PFSK-1 (cell line): ENCODE measurements at regions not wholly inside any gene's neighbourhood (a gene's known extent, or its start where the extent isn't known, plus 50 kb on each side); places are given as distances from the start of the nearest gene placed in this dataset.

Source experiments
- POLR2AphosphoS5 ChIP-seq: IDR thresholded peaks from 2 replicates; pipeline ENCODE4 v1.6.1; 2012; ENCODE audit warnings: low read depth, mild to moderate bottlenecking, control low read depth, low read length, moderate library complexity
- SIN3A ChIP-seq: IDR thresholded peaks from 2 replicates; pipeline ENCODE4 v1.6.1; 2012; ENCODE audit warnings: mild to moderate bottlenecking, low read length, moderate library complexity, borderline replicate concordance; ENCODE audit not compliant: insufficient read depth
- TF ChIP-seq, protein P1 (sequence below), 2 experiments: IDR thresholded peaks; 2 replicates each; pipeline versions ENCODE4 v1.6.1 to v1.8.0; 2011 to 2012; ENCODE audit warnings: low read depth in 2 of 2, low read length in 2 of 2, control low read depth in 1 of 2, inconsistent platforms in 1 of 2, mild to moderate bottlenecking in 1 of 2, moderate library complexity in 1 of 2; ENCODE audit not compliant: insufficient read depth in 1 of 2

DNA sequence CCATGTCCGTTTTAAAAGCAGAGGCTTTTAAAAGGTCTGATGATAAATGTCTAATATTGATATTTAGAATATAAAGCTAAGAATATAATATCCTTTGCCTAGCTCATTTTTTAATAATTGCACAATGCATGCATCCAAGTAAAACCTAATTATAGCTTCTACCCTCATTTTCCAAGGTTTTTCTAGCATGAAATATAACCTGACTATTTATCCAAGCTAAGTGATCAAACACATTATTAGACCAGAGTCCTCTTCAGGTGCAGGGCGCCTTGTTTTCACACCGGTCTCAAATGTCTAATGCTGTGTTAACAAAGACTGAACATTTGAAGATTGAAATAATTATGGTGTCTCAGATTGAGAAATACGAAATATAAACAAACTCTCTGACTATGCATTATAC is 648.9 kb upstream of the CXADR start:
- TF ChIP-seq, protein P1, sequence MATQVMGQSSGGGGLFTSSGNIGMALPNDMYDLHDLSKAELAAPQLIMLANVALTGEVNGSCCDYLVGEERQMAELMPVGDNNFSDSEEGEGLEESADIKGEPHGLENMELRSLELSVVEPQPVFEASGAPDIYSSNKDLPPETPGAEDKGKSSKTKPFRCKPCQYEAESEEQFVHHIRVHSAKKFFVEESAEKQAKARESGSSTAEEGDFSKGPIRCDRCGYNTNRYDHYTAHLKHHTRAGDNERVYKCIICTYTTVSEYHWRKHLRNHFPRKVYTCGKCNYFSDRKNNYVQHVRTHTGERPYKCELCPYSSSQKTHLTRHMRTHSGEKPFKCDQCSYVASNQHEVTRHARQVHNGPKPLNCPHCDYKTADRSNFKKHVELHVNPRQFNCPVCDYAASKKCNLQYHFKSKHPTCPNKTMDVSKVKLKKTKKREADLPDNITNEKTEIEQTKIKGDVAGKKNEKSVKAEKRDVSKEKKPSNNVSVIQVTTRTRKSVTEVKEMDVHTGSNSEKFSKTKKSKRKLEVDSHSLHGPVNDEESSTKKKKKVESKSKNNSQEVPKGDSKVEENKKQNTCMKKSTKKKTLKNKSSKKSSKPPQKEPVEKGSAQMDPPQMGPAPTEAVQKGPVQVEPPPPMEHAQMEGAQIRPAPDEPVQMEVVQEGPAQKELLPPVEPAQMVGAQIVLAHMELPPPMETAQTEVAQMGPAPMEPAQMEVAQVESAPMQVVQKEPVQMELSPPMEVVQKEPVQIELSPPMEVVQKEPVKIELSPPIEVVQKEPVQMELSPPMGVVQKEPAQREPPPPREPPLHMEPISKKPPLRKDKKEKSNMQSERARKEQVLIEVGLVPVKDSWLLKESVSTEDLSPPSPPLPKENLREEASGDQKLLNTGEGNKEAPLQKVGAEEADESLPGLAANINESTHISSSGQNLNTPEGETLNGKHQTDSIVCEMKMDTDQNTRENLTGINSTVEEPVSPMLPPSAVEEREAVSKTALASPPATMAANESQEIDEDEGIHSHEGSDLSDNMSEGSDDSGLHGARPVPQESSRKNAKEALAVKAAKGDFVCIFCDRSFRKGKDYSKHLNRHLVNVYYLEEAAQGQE (IDR thresholded peaks at IDR 0.05; ENCODE audit: insufficient read depth in 1 of 2, low read depth in 2 of 2, low read length in 2 of 2): no peak
- TF ChIP-seq POLR2AphosphoS5 (no peak), SIN3A (no peak)
